H9 (cell line): ENCODE measurements at regions not wholly inside any gene's neighbourhood (a gene's known extent, or its start where the extent isn't known, plus 50 kb on each side); places are given as distances from the start of the nearest gene placed in this dataset.

Source experiments
- DNase-seq: peaks from one replicate; pipeline ENCODE4 v3.0.0-alpha.2; 2017
- H2AFZ ChIP-seq: one replicate; pipeline ENCODE4 v1.6.1; 2013; ENCODE audit warnings: mild to moderate bottlenecking, low read length, control low read depth, moderate library complexity
- H2AK5ac ChIP-seq: 2 replicates; pipeline ENCODE4 v1.6.1; 2013; ENCODE audit warnings: low read length, control low read depth, mixed read lengths; ENCODE audit not compliant: insufficient read length
- H2BK120ac ChIP-seq: one replicate; pipeline ENCODE4 v1.6.1; 2013; ENCODE audit warnings: low read depth, mild to moderate bottlenecking, low read length, control low read depth, inconsistent platforms; ENCODE audit not compliant: poor library complexity, severe bottlenecking
- H2BK12ac ChIP-seq: 2 replicates; pipeline ENCODE4 v1.6.1; 2013; ENCODE audit warnings: low read length, control low read depth, mixed read lengths, low read depth; ENCODE audit not compliant: insufficient read length
- H2BK15ac ChIP-seq: 2 replicates; pipeline ENCODE4 v1.6.1; 2013; ENCODE audit warnings: low read depth, low read length, control low read depth
- H2BK20ac ChIP-seq: one replicate; pipeline ENCODE4 v1.6.1; 2013; ENCODE audit warnings: low read depth, mild to moderate bottlenecking, low read length, control low read depth, inconsistent platforms; ENCODE audit not compliant: poor library complexity, severe bottlenecking
- H2BK5ac ChIP-seq: 2 replicates; pipeline ENCODE4 v1.6.1; 2013; ENCODE audit warnings: low read length, control low read depth, mixed read lengths; ENCODE audit not compliant: insufficient read length
- H3K14ac ChIP-seq: 2 replicates; pipeline ENCODE4 v1.6.1; 2013; ENCODE audit warnings: low read length, control low read depth; ENCODE audit not compliant: insufficient read depth
- H3K18ac ChIP-seq: 2 replicates; pipeline ENCODE4 v1.6.1; 2013; ENCODE audit warnings: low read depth, mild to moderate bottlenecking, mixed read lengths, low read length, control low read depth; ENCODE audit not compliant: insufficient read length
- H3K23ac ChIP-seq: 2 replicates; pipeline ENCODE4 v1.6.1; 2013; ENCODE audit warnings: low read length, control low read depth, mixed read lengths, low read depth; ENCODE audit not compliant: insufficient read length
- H3K23me2 ChIP-seq: 2 replicates; pipeline ENCODE4 v1.6.1; 2013; ENCODE audit warnings: low read depth, mild to moderate bottlenecking, mixed read lengths, low read length, control low read depth; ENCODE audit not compliant: insufficient read length, poor library complexity, severe bottlenecking
- H3K27ac ChIP-seq: 2 replicates; pipeline ENCODE4 v1.5.1; 2013; ENCODE audit warnings: low read length, control low read depth, mixed read lengths, low read depth; ENCODE audit not compliant: insufficient read length
- H3K27me3 ChIP-seq: 2 replicates; pipeline ENCODE4 v1.6.1; 2013; ENCODE audit warnings: low read length, control low read depth, inconsistent platforms; ENCODE audit not compliant: insufficient read depth
- H3K4ac ChIP-seq: 2 replicates; pipeline ENCODE4 v1.6.1; 2013; ENCODE audit warnings: low read depth, mild to moderate bottlenecking, control low read depth, inconsistent platforms, low read length, moderate library complexity
- H3K4me1 ChIP-seq: 2 replicates; pipeline ENCODE4 v1.6.1; 2013; ENCODE audit warnings: low read length, control low read depth, inconsistent platforms; ENCODE audit not compliant: insufficient read depth
- H3K4me2 ChIP-seq: 2 replicates; pipeline ENCODE4 v1.6.1; 2013; ENCODE audit warnings: low read length, control low read depth, mixed read lengths; ENCODE audit not compliant: insufficient read length, insufficient read depth
- H3K56ac ChIP-seq: 2 replicates; pipeline ENCODE4 v1.6.1; 2013; ENCODE audit warnings: low read depth, mild to moderate bottlenecking, mixed read lengths, low read length, control low read depth; ENCODE audit not compliant: insufficient read length
- H3K79me1 ChIP-seq: 2 replicates; pipeline ENCODE4 v1.6.1; 2013; ENCODE audit warnings: low read depth, mild to moderate bottlenecking, moderate library complexity, low read length, control low read depth, inconsistent platforms; ENCODE audit not compliant: insufficient read depth, poor library complexity, severe bottlenecking
- H3K79me2 ChIP-seq: 2 replicates; pipeline ENCODE4 v1.6.1; 2013; ENCODE audit warnings: low read length, control low read depth, inconsistent platforms; ENCODE audit not compliant: insufficient read depth
- H3K9ac ChIP-seq: 2 replicates; pipeline ENCODE4 v1.6.1; 2013; ENCODE audit warnings: low read length, control low read depth, mixed read lengths; ENCODE audit not compliant: insufficient read length; ENCODE audit errors: extremely low read depth
- H3K9me3 ChIP-seq: one replicate; pipeline ENCODE4 v1.6.1; 2013; ENCODE audit warnings: low read depth, low read length, inconsistent platforms; ENCODE audit not compliant: control insufficient read depth
- H3T11ph ChIP-seq: one replicate; pipeline ENCODE4 v1.6.1; 2013; ENCODE audit warnings: mild to moderate bottlenecking, low read length, control low read depth, inconsistent platforms
- H4K20me1 ChIP-seq: one replicate; pipeline ENCODE4 v1.6.1; 2013; ENCODE audit not compliant: control insufficient read depth, insufficient read length, insufficient read depth
- H4K5ac ChIP-seq: 2 replicates; pipeline ENCODE4 v1.6.1; 2013; ENCODE audit warnings: low read depth, mild to moderate bottlenecking, mixed read lengths, low read length, control low read depth; ENCODE audit not compliant: insufficient read length
- H4K8ac ChIP-seq: replicated peaks from 2 replicates; pipeline ENCODE4 v1.6.1; 2013; ENCODE audit warnings: low read length, control low read depth, mixed read lengths, low read depth; ENCODE audit not compliant: insufficient read length
- H4K91ac ChIP-seq: 2 replicates; pipeline ENCODE4 v1.6.1; 2013; ENCODE audit warnings: low read depth, mild to moderate bottlenecking, moderate library complexity, mixed read lengths, low read length, control low read depth; ENCODE audit not compliant: insufficient read length
- H3K27ac Mint-ChIP-seq, 3 experiments: 2 replicates in 2 of 3; 3 replicates in 1 of 3; pipeline ENCODE4 v1.8.0; 2020 to 2021; ENCODE audit warnings: mixed read lengths in 3 of 3, mild to moderate bottlenecking in 1 of 3, moderate library complexity in 1 of 3
- H3K27me3 Mint-ChIP-seq: 2 replicates; pipeline ENCODE4 v1.8.0; 2021; ENCODE audit warnings: low read depth, mild to moderate bottlenecking, moderate library complexity, mixed read lengths
- H3K36me3 Mint-ChIP-seq, 3 experiments: 2 replicates in 2 of 3; 3 replicates in 1 of 3; pipeline ENCODE4 v1.8.0; 2020 to 2021; ENCODE audit warnings: low read depth in 3 of 3, mixed read lengths in 3 of 3; ENCODE audit not compliant: insufficient read depth in 1 of 3
- H3K4me1 Mint-ChIP-seq, 2 experiments: 2 replicates each; pipeline ENCODE4 v1.8.0; 2020; ENCODE audit warnings: mixed read lengths in 2 of 2
- H3K4me3 Mint-ChIP-seq, 2 experiments: 2 replicates in 1 of 2; 3 replicates in 1 of 2; pipeline ENCODE4 v1.8.0; 2020 to 2021; ENCODE audit warnings: mild to moderate bottlenecking in 2 of 2, mixed read lengths in 2 of 2, moderate library complexity in 1 of 2
- H3K9me3 Mint-ChIP-seq, 2 experiments: 2 replicates in 1 of 2; 3 replicates in 1 of 2; pipeline ENCODE4 v1.8.0; 2020; ENCODE audit warnings: mild to moderate bottlenecking in 2 of 2, mixed read lengths in 2 of 2, moderate library complexity in 1 of 2
- WGBS: extraction: QIAGEN DNeasy Blood & Tissue Kit; methylation state at CpG from one replicate; pipeline ENCODE4 v1.1.7; 2013; ENCODE audit warnings: missing lambda C conversion rate, low lambda C conversion rate, mixed read lengths; ENCODE audit not compliant: insufficient read length; ENCODE audit errors: extremely low coverage; 5-methylcytosine and 5-hydroxymethylcytosine counted together
- TF ChIP-seq, protein P1 (sequence below): fragments of 200-600 bp; sonication (generic); conservative IDR thresholded peaks from 3 replicates; pipeline ENCODE4 v1.8.0; 2021; ENCODE audit warnings: antibody characterized with exemption, mild to moderate bottlenecking

DNA sequence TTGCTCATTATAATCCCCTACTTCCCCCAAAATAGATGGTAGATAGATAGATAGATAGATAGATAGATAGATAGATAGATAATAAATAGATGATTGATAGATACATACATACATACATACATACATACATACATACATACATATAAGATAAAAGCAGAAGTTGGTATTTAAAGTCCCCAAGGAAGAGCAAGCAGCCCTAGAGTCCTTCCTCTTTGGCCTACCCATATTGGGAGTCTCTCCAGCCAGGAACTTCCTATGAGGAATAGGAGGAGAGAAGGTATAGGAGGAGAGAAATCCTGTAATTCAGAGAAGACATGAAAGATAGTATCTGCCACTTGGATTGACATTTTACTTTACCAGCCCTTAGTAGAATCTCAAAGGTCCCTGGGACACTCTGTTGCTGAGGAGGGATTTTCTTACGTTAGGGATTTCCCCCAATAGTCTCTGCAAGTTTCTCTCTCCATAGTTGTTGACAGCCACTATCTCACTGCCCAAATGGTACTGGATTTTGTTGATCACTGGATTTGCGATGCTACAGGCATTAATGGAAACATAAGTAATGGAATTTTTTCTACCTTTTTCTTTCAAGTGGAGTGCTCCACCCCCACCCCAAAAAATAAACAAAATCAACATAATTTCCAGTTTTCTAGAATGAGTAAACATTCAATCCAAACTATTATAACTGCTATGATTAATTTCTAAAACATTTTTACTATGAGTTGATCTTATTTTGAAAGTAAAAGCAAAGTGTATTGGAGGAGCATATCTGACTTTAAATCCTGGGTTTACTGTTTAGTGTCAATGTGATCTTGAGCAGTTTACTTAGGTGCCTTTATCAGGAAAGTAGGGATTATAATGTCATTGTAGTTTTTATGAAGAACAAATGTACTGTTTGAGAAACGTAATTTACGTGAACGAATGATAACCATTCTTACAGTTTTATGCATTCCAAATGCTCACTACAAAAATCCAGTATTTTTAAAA is 93.2 kb upstream of the TNFSF4 start:
- Histone ChIP-seq H4K20me1 (no peaks in the 10 kb centered on the region), H2AK5ac (no peak overlapping the region), H3K18ac (no peak overlapping the region), H2BK120ac (no peak overlapping the region), H3K27ac (no peak overlapping the region), H3K14ac (no peak overlapping the region), H3K79me2 (no peaks in the 10 kb centered on the region), H2BK12ac (no peak overlapping the region), H2BK15ac (no peak overlapping the region), H2AFZ (no peak overlapping the region), H3K9ac (no peak overlapping the region), H3K27me3 (no peaks in the 10 kb centered on the region), H4K5ac (no peak overlapping the region), H2BK20ac (no peak overlapping the region), H3K56ac (no peak overlapping the region), H4K8ac (no peak overlapping the region), H3K23me2 (no peaks in the 10 kb centered on the region), H3K4me2 (no peak overlapping the region), H3K23ac (no peak overlapping the region), H3K79me1 (no peaks in the 10 kb centered on the region), H3K4me1 (no peaks in the 10 kb centered on the region), H3K4ac (no peak overlapping the region), H3T11ph (no peak overlapping the region), H3K9me3 (no peaks in the 10 kb centered on the region), H4K91ac (no peak overlapping the region), H2BK5ac (no peak overlapping the region)
- Mint-ChIP-seq H3K27me3 (no peaks in the 10 kb centered on the region), H3K4me3 (no peak overlapping the region), H3K27ac (no peak overlapping the region), H3K36me3 (no peaks in the 10 kb centered on the region), H3K9me3 (no peaks in the 10 kb centered on the region; a peak in 1 of 5 replicates), H3K4me1 (peaks cover 16% of the 10 kb centered on the region in 2 experiments)
- DNase-seq: no peak
- TF ChIP-seq, protein P1, sequence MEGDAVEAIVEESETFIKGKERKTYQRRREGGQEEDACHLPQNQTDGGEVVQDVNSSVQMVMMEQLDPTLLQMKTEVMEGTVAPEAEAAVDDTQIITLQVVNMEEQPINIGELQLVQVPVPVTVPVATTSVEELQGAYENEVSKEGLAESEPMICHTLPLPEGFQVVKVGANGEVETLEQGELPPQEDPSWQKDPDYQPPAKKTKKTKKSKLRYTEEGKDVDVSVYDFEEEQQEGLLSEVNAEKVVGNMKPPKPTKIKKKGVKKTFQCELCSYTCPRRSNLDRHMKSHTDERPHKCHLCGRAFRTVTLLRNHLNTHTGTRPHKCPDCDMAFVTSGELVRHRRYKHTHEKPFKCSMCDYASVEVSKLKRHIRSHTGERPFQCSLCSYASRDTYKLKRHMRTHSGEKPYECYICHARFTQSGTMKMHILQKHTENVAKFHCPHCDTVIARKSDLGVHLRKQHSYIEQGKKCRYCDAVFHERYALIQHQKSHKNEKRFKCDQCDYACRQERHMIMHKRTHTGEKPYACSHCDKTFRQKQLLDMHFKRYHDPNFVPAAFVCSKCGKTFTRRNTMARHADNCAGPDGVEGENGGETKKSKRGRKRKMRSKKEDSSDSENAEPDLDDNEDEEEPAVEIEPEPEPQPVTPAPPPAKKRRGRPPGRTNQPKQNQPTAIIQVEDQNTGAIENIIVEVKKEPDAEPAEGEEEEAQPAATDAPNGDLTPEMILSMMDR: no peak
- WGBS: no CpG with 5 or more reads among the region's 5 CpGs
